Left lung (tissue), 4 donors: ENCODE measurements at regions not wholly inside any gene's neighbourhood (a gene's known extent, or its start where the extent isn't known, plus 50 kb on each side); places are given as distances from the start of the nearest gene placed in this dataset.

Experiments
- ATAC-seq: fragments of 200-7000 bp; cut with Tn5 transposase; one replicate; pipeline ENCODE4 v1.9.1; 2020; ENCODE audit warnings: moderate library complexity
- DNase-seq, 4 donors: peaks; one replicate each; pipeline ENCODE4 v3.0.0-alpha.2; 2013 to 2020
- H3K27ac ChIP-seq, 2 donors: fragments of 200-600 bp; sonication (generic) in 1 of 2; one replicate each; pipeline versions ENCODE4 v1.5.0 to v1.8.0; 2020 to 2021
- H3K27me3 ChIP-seq, 2 donors: fragments of 200-600 bp; sonication (generic) in 1 of 2; one replicate each; pipeline versions ENCODE4 v1.5.0 to v1.8.0; 2020 to 2021
- H3K36me3 ChIP-seq, 2 donors: fragments of 200-600 bp; sonication (generic) in 1 of 2; one replicate each; pipeline versions ENCODE4 v1.5.0 to v1.8.0; 2020 to 2021
- H3K4me1 ChIP-seq, 2 donors: fragments of 200-600 bp; one replicate each; pipeline ENCODE4 v1.8.0; 2021
- H3K4me3 ChIP-seq, 2 donors: fragments of 200-600 bp; sonication (generic) in 1 of 2; one replicate each; pipeline versions ENCODE4 v1.5.0 to v1.8.0; 2020 to 2021; ENCODE audit warnings: mild to moderate bottlenecking in 1 of 2
- H3K9me3 ChIP-seq, 2 donors: fragments of 200-600 bp; sonication (generic) in 1 of 2; one replicate each; pipeline versions ENCODE4 v1.5.0 to v1.8.0; 2020 to 2021
- CTCF ChIP-seq, 2 donors: fragments of 200-600 bp; sonication (generic) in 1 of 2; IDR thresholded peaks; one replicate each; pipeline versions ENCODE4 v1.5.0 to v1.8.0; 2021; ENCODE audit warnings: antibody characterized with exemption in 2 of 2
- intact Hi-C, 2 donors: fragments of 100-400 bp; cut with DNase I; formaldehyde crosslinking; loops; one replicate each; pipeline versions ENCODE4 v1.11.2 to v1.14.2; 2022
- donor health status: DM: no; HTN: yes; CAD: no.
- donor health status: DM: no; HTN: no; CAD: no.

- Histone ChIP-seq H3K27me3 (no peaks in the 10 kb centered on the region), H3K4me3 (no peak overlapping the region), H3K36me3 (no peaks in the 10 kb centered on the region), H3K27ac (no peak overlapping the region), H3K4me1 (no peaks in the 10 kb centered on the region), H3K9me3 (no peaks in the 10 kb centered on the region)
- ATAC-seq: no peak
- TF ChIP-seq CTCF (IDR thresholded peaks at IDR 0.05): no peak
- no peak for DNase-seq
- intact Hi-C loops: no loop called here
These were observed 64.7 kb upstream of the JDP2 start for GRCh38 chr14:75363130-75363529.

DNA sequence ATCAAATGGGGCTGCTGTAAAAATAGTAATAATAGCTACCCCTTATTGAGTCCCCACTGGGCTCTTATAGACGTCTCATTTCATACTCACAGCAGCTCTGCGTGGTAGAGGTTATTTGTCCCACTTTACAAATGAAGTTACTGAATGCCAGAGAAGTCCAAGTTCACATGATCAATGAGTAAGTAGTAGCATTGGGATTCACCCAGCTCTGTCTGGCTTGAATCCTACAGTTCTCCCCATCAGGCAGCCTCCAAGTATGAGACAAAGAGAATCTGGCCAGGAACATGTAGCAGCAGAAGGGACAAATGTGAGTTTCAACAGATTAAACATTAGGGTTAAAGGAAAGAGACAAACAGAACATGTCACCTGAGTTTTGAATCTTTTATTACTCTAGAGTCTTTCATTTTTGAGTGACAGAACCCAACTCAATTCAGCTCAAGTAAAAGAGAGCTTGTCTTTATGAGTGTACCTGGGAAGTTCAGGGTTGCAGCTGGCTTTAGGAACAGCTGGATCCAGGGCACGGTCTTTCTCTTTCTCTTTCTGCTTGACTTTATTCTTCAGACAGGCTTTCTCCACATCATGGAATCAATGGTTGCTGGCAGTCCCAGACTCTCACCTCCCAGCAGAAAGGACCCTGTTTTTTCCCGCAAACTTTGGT lies 64.1 kb upstream of the JDP2 start:
- Histone ChIP-seq H3K4me3 (no peak overlapping the region), H3K27ac (no peak overlapping the region), H3K4me1 (no peaks in the 10 kb centered on the region), H3K9me3 (no peaks in the 10 kb centered on the region), H3K36me3 (no peaks in the 10 kb centered on the region), H3K27me3 (no peaks in the 10 kb centered on the region)
- no peak for TF ChIP-seq CTCF (IDR thresholded peaks at IDR 0.05)
- intact Hi-C loops: no loop called here
- ATAC-seq (no peak), DNase-seq (no peak)

- Histone ChIP-seq H3K4me1 (peaks cover 0 to 8% of the 10 kb centered on the region in 2 donors), H3K36me3 (no peaks in the 10 kb centered on the region), H3K27ac (no peak overlapping the region), H3K4me3 (no peak overlapping the region), H3K9me3 (no peaks in the 10 kb centered on the region), H3K27me3 (no peaks in the 10 kb centered on the region)
- ATAC-seq (no peak), DNase-seq (no peak)
- no peak for TF ChIP-seq CTCF (IDR thresholded peaks at IDR 0.05)
- intact Hi-C loops: no loop called here
These were observed 62.7 kb upstream of the JDP2 start for GRCh38 chr14:75365116-75365515.

- intact Hi-C loops: no loop called here
- no peak for DNase-seq
- Histone ChIP-seq H3K27me3 (no peaks in the 10 kb centered on the region), H3K4me3 (no peak overlapping the region), H3K27ac (no peak overlapping the region), H3K4me1 (peaks cover 0 to 16% of the 10 kb centered on the region in 2 donors), H3K36me3 (no peaks in the 10 kb centered on the region), H3K9me3 (no peaks in the 10 kb centered on the region)
- TF ChIP-seq CTCF (IDR thresholded peaks at IDR 0.05): no peak
- ATAC-seq: no peak
These were observed 60.9 kb upstream of the JDP2 start for GRCh38 chr14:75366963-75367362.

DNA sequence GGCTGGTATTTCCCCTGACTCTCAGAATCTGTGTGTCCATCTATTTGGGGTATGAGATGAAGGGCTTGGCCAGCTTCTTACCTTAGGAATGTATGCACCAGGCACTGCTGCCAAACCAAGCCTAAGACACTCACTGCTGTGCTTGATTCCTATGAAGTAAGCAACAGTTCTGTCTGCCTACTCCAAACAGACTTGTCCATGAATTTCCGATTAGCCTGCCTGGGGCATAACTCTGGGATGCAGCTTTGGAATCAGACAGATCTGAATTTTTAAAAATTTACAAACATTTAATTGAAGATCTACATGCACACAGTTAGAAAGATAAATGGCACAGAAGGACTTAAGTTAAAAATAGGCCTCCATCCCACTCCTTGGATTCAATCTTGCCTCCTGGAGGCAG lies 59.5 kb upstream of the JDP2 start:
- H3K9me3 ChIP-seq: no peaks in the 10 kb centered on the region
- no peak overlapping the region for H3K4me3 ChIP-seq
- peaks cover 0 to 25% of the 10 kb centered on the region in 2 donors for H3K4me1 ChIP-seq
- H3K27me3 ChIP-seq: no peaks in the 10 kb centered on the region
- intact Hi-C loops: no loop called here
- no peaks in the 10 kb centered on the region for H3K36me3 ChIP-seq
- no peak for ATAC-seq
- H3K27ac ChIP-seq: no peak overlapping the region
- no peak for TF ChIP-seq CTCF (IDR thresholded peaks at IDR 0.05)
- DNase-seq: no peak
